Activated T-helper 9 cell treated with anti-CD3 and anti-CD28 coated beads, Interleukin-2, amount 50 U/mL, for 16 hours (primary cell): ENCODE measurements at regions not wholly inside any gene's neighbourhood (a gene's known extent, or its start where the extent isn't known, plus 50 kb on each side); places are given as distances from the start of the nearest gene placed in this dataset.
"Not testable (repeated sequence)": the region's sequence is repeated elsewhere in the genome, so short reads cannot be mapped to it uniquely, and the experiment has no call there.

Experiments
- DNase-seq: peaks from one replicate; pipeline ENCODE4 v3.0.0-alpha.2; 2020; ENCODE audit warnings: low read depth

DNA sequence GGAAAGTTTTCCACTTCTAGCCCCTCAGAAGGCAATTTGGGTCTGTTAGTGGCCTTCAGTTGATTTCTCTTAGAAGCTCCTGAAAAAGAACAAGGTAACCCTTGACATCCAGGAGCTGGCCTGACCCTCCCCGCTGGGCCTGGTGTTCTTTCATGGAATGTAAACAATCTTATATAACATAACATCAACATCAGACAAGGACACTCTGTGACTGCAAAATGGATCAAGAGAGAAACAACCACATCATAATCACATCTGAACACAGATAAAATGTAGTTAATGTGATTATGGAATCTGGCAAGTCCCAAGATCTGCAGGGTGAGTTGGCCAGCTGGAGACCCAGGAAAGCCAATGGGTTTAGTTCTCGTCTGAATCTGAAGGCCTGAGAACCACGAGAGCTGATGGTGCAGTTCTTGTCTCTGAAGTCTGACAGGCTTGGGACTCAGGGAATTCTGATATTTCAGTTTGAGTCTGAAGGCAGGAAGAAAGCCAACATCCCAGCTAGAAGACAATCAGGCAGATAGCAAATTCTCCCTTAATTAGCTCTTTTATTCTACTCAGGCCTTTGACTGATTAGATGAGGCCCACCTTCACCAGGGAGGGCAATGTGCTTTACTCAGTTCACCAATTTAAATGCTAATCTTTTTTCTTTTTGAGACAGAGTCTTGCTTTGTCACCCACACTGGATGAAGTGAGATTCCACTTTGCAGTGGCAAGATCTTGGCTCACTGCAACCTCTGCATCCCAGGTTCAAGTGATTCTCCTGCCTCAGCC lies 91.4 kb upstream of the NAMPT start:
- no peak for DNase-seq

DNA sequence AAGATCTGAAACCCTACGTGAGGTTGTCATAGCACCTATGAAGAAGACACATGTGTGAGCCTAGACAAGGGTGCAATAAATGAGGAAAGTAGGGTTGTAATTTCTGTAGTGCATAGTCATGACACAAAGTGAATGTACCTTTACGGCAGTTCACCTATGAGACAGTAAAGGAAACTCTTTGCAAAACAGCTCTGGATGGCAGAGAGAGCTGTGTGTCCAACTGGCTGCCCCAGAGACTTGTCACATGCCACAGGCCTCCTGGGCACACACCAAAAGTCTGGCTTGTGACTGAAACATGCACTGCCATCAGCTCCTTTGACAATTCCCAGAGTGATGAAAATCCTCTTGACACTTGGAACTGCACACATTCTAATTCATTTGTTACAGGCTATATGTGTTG lies 90.7 kb upstream of the NAMPT start:
- DNase-seq = no peak

DNA sequence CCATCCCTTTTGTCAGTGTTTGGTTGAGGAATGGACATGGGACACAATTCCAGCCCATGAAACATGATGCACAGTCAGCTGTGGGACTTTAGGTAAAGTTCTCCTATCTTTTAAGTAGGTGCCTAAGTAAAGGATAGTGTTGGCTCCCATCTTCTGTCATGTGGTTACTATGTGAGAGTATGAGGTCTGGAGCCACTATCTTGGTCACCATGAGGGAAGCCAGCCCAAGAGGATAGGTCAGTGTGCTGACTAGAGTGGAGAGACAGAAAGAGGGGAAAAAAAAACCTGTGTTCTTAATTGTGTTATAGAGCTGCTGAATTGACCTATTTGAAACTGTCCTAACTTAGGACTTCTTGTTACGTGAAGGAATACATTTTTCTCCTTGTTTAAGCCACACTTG lies 89.7 kb upstream of the NAMPT start:
- DNase-seq = no peak

- DNase-seq = no peak
Measured at GRCh38 chr7:106372595-106373318, 88.0 kb upstream of the NAMPT start.

DNA sequence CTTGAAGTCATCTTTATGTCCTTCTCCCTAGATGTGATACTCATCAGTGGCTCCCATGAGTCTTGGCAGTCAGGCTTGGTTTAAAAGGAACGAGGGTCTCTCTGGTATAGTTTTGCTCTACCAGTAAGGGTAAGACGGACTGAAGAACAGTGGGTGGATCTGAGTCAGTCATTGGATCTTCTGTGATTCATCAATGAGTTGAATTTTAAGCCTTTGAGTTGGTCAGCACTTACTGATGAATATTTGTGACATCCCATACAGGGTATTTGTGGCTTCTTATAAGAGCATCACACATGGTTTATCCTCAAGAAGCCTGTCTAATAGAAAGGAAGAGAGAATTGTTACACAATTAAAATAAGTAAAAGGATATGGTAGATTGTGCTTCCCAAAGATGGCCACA lies 87.3 kb upstream of the NAMPT start:
- DNase-seq = no peak

GRCh38 chr7:106371629-106372028 lies 86.8 kb upstream of the NAMPT start:
- no peak for DNase-seq

GRCh38 chr7:106370542-106370941 lies 85.8 kb upstream of the NAMPT start:
- no peak for DNase-seq

DNA sequence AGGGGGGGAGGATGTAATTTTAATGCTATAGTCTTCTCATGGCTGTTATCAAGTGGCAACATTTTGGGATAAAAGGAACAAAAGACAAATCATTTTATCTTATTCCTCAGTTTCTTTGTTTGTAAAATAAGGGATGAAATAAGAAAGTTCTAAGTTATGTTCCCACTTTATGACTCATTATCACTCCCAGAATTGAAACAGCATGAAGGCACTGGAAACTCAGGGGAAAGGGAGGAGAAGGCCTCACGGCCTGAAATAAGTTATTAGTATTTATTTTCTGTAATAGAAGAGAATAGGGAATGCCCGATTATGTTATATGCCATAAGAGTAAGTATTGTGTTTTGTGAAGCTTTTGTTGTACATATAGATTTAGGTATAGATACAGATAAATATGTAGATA lies 85.0 kb upstream of the NAMPT start:
- DNase-seq = no peak

GRCh38 chr7:106369352-106369751 lies 84.6 kb upstream of the NAMPT start:
- DNase-seq = no peak

GRCh38 chr7:106367664-106368063 lies 82.9 kb upstream of the NAMPT start:
- no peak for DNase-seq

DNA sequence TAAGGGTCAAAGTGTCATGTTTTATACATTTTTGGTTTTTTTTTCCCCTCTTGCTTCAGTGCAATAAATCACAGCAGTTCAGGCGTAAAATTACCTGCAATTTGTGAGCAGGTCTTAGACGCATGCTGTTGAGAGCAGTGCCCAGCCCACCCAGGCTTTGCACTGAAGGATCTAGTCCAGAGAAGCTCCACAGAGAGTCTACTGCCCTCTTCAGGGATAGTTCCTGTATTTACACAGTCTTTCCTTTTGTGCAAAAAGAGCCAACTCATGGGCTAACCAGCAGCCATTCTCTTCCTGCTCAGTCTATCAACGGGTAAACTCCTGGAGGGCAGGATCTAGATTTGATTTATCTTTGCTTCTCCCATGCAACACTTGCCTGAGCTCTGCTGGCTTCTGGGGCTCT lies 82.2 kb upstream of the NAMPT start:
- DNase-seq = no peak

- DNase-seq = no peak
Measured at GRCh38 chr7:106365252-106366005, 80.6 kb upstream of the NAMPT start.

GRCh38 chr7:106362507-106362906 lies 77.7 kb upstream of the NAMPT start:
- DNase-seq = not testable (repeated sequence)

- DNase-seq = no peak
Measured at GRCh38 chr7:106358103-106358663, 73.4 kb upstream of the NAMPT start.

DNA sequence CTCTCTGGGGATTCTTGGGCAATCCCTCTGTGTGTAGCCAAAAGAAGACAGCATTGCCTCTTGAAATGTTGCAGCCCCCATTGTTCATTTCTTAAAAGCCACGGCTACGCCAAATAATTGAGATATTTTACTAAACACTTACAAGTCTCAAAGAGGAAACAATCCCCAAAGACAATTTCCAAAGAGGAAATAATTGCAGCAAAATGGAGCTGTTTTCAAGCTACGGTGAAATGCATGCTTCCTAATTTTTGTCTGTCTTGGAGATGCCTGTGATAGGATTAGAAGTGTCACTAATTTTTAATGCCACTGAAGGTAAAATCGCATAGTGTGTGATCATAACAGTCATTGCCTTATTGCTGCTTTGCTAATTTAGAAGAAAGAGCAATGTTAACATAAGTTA lies 72.9 kb upstream of the NAMPT start:
- DNase-seq = no peak

- DNase-seq = no peak
Measured at GRCh38 chr7:106354822-106355221, 70.0 kb upstream of the NAMPT start.

DNA sequence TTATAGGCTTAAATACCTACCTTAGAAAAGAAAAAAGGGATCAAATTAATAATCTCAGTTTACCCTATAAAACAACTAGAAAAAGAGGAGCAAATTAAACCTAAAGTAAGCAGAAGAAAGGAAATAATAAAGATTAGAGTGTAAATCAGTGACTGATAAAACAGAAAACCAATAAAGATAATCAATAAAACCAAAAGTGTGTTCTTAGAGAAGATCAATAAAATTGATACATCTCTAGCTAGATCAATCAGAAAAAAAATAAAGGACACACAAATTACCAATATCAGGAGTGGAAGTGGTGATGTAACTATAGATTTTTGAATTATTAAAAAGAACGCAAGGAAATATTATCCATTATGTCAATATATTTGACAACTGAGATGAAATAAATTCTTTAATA lies 69.2 kb upstream of the NAMPT start:
- DNase-seq = no peak

DNA sequence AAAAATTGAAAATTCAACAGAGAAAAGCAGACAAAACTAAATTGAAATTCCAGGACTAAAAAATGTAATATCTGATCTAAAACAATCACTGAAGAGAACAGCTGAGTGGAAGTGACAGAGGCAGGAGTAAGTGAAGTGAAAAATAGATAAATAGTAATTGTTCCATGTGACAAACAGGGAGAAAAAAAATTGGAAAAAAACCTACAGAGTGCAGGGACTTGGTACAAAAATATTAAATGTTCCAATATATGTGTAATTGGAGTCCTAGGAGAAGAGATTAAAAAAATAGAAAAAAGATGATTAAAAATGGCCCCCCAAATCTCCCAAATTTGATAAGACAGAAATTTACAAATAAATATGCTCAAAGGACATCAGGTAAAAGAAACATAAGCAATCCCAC lies 63.4 kb upstream of the NAMPT start:
- no peak for DNase-seq

DNA sequence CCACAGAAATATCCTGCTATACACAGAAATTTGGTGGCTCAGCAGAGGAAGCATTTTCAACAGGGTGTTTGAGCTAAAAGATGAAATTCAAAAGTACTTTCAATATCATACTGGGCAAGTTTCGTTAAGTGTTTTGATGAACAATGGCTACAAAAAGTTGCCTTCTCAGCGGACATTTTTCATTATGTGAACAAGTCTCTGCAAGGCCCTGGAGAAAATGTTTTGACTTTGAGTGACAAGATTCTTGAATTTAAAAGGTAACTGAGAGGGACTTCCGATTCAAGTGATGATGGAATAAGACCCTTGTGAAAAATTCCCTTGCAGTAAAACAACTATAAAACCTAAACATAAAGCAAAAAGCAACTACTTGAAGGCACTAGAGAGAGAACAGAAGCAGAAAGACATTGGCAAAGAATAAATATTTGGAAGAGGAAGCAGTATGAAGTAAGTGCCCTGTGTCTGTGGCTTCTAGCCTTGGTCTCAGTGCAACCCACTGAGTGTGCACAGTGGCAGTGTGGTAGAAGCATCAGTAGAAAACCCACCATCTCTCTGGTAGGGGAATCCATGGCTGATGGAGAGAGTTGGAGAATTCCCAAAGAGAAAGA lies 62.5 kb upstream of the NAMPT start:
- no peak for DNase-seq

DNA sequence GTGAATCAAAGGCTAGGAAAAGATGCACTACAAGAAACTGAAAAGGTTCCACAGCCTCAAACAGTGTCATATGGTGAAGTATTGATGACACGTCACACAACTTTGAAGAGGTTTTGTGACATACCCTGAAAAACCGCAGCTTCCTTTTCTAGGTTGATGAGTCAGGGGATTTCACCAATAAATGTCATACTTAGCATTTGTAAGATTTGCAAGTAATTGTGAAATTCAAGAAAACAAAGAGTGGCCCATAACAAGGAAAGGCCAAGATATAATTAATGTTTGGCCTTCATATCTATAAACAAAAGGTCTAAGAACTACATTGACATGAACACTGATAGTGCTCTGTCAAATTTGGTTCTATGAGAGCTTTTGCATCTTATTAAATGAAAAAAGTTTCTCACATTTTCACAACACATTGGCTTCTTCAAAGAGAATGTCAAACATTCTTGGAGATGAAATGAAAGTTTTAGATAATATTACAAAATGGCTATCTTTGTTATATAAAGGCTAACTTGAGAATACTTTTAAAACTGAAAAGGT lies 62.0 kb upstream of the NAMPT start:
- no peak for DNase-seq

DNA sequence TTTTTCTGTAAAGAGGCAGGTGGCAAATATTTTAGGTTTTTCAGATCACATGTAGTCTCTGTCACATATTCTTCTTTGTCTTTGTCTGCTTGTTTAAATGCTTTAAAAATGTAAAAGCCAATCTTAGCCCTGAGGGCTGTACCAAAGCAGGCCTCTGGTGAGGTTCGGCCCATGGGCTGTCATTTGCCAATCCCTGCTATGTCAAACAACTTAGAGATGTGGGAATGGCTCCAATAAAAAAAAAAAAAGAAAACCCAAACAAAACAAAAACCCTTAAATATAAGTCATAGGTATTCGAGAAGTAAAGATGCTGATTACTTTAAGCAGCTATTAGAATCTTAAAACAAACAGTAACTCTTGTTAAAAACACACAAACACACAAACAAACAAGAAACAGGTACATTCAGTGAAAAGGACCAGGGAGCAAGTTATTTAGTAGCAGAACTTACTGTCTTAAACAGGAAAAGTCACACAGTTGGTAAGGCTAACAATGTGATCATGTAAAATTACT lies 61.4 kb upstream of the NAMPT start:
- DNase-seq = no peak
